Uterus (tissue), 3 donors: ENCODE measurements at regions not wholly inside any gene's neighbourhood (a gene's known extent, or its start where the extent isn't known, plus 50 kb on each side); places are given as distances from the start of the nearest gene placed in this dataset.

Experiments
- DNase-seq, 2 donors: peaks; one replicate each; pipeline ENCODE4 v3.0.0-alpha.2; 2019 to 2020
- H3K27ac ChIP-seq, 2 donors: fragments of 200-600 bp; sonication (generic); 1 replicate in 1 of 2; 2 replicates in 1 of 2; pipeline ENCODE4 v1.5.1; 2016 to 2018
- H3K27me3 ChIP-seq, 2 donors: fragments of 200-600 bp; sonication (generic); one replicate each; pipeline ENCODE4 v1.5.1; 2018 to 2019; ENCODE audit warnings: control low read depth in 1 of 2
- H3K36me3 ChIP-seq, 2 donors: fragments of 200-600 bp; sonication (generic); one replicate each; pipeline ENCODE4 v1.5.1; 2019; ENCODE audit warnings: control low read depth in 1 of 2
- H3K4me1 ChIP-seq, 2 donors: fragments of 200-600 bp; sonication (generic); one replicate each; pipeline ENCODE4 v1.5.1; 2018 to 2019; ENCODE audit warnings: control low read depth in 1 of 2
- H3K4me3 ChIP-seq, 2 donors: fragments of 200-600 bp; sonication (generic); 1 replicate in 1 of 2; 2 replicates in 1 of 2; pipeline ENCODE4 v1.5.1; 2018 to 2019; ENCODE audit warnings: mild to moderate bottlenecking in 1 of 2
- H3K9me3 ChIP-seq, 2 donors: fragments of 200-600 bp; sonication (generic); one replicate each; pipeline ENCODE4 v1.5.1; 2019; ENCODE audit warnings: control low read depth in 1 of 2
- CTCF ChIP-seq, 4 experiments: fragments of 200-600 bp in 2 of 4; fragments of 450-650 bp in 2 of 4; sonication (generic) in 2 of 4; IDR thresholded peaks; one replicate each; pipeline ENCODE4 v1.5.1; 2016 to 2019; ENCODE audit warnings: antibody characterized with exemption in 4 of 4, mild to moderate bottlenecking in 2 of 4, moderate library complexity in 1 of 4
- POLR2A ChIP-seq, 2 donors: fragments of 450-650 bp; IDR thresholded peaks; one replicate each; pipeline ENCODE4 v1.6.1; 2016; ENCODE audit warnings: antibody characterized with exemption in 2 of 2, mild to moderate bottlenecking in 1 of 2, moderate library complexity in 1 of 2
- intact Hi-C: fragments of 100-400 bp; cut with DNase I; formaldehyde crosslinking; loops from one replicate; pipeline ENCODE4 v1.15.1; 2023; ENCODE audit warnings: low total_unique reads
- donor health status: DM: yes; HTN: yes; CAD: no.

GRCh38 chr6:92906385-92906784, 513.0 kb downstream of the EPHA7 start:
- H3K9me3 ChIP-seq, result no peaks in the 10 kb centered on the region
- no peaks in the 10 kb centered on the region for H3K36me3 ChIP-seq
- no peak overlapping the region for H3K27ac ChIP-seq
- intact Hi-C loops, result no loop called here
- H3K27me3 ChIP-seq, result no peaks in the 10 kb centered on the region
- no peak overlapping the region for H3K4me3 ChIP-seq
- TF ChIP-seq CTCF (IDR thresholded peaks at IDR 0.05) (no peak), POLR2A (IDR thresholded peaks at IDR 0.05) (no peak)
- H3K4me1 ChIP-seq, result no peaks in the 10 kb centered on the region
- DNase-seq, result no peak

- Histone ChIP-seq H3K36me3 (no peaks in the 10 kb centered on the region), H3K4me3 (no peak overlapping the region), H3K9me3 (no peaks in the 10 kb centered on the region), H3K4me1 (no peaks in the 10 kb centered on the region), H3K27me3 (no peaks in the 10 kb centered on the region), H3K27ac (no peak overlapping the region)
- no peak for DNase-seq
- TF ChIP-seq POLR2A (IDR thresholded peaks at IDR 0.05) (no peak), CTCF (IDR thresholded peaks at IDR 0.05) (no peak)
- intact Hi-C loops, result no loop called here
Measured at GRCh38 chr6:92893741-92894140, 525.6 kb downstream of the EPHA7 start.

GRCh38 chr6:92892626-92893170, 526.7 kb downstream of the EPHA7 start:
- no peak for DNase-seq
- TF ChIP-seq CTCF (IDR thresholded peaks at IDR 0.05) (no peak), POLR2A (IDR thresholded peaks at IDR 0.05) (no peak)
- Histone ChIP-seq H3K36me3 (no peaks in the 10 kb centered on the region), H3K4me3 (no peak overlapping the region), H3K27ac (no peak overlapping the region), H3K9me3 (no peaks in the 10 kb centered on the region), H3K27me3 (no peaks in the 10 kb centered on the region), H3K4me1 (no peaks in the 10 kb centered on the region)
- intact Hi-C loops, result no loop called here

- H3K36me3 ChIP-seq, result no peaks in the 10 kb centered on the region
- TF ChIP-seq POLR2A (IDR thresholded peaks at IDR 0.05), result no peak
- no peak for TF ChIP-seq CTCF (IDR thresholded peaks at IDR 0.05)
- H3K27me3 ChIP-seq, result no peaks in the 10 kb centered on the region
- DNase-seq, result no peak
- H3K4me3 ChIP-seq, result no peak overlapping the region
- no peaks in the 10 kb centered on the region for H3K4me1 ChIP-seq
- H3K9me3 ChIP-seq, result no peaks in the 10 kb centered on the region
- H3K27ac ChIP-seq, result no peak overlapping the region
- intact Hi-C loops, result no loop called here
Measured at GRCh38 chr6:92888316-92888715, 531.0 kb downstream of the EPHA7 start.

GRCh38 chr6:92887871-92888270, 531.5 kb downstream of the EPHA7 start:
- no peaks in the 10 kb centered on the region for H3K36me3 ChIP-seq
- no peaks in the 10 kb centered on the region for H3K27me3 ChIP-seq
- H3K27ac ChIP-seq, result no peak overlapping the region
- no peaks in the 10 kb centered on the region for H3K9me3 ChIP-seq
- DNase-seq, result no peak
- intact Hi-C loops, result no loop called here
- no peaks in the 10 kb centered on the region for H3K4me1 ChIP-seq
- no peak overlapping the region for H3K4me3 ChIP-seq
- no peak for TF ChIP-seq POLR2A (IDR thresholded peaks at IDR 0.05)
- no peak for TF ChIP-seq CTCF (IDR thresholded peaks at IDR 0.05)
